ENCODE measurements at regions not wholly inside any gene's neighbourhood (a gene's known extent, or its start where the extent isn't known, plus 50 kb on each side); places are given as distances from the start of the nearest gene placed in this dataset.

GRCh38 chr13:33426131-33426530 lies 140.6 kb upstream of the STARD13 start:
- TF ChIP-seq GATA2 (IDR thresholded peaks at IDR 0.05; ENCODE audit: low read depth, low read length) (no peak), GATA3 (IDR thresholded peaks at IDR 0.05; ENCODE audit: low read depth, low read length) (no peak)
